Ovary (tissue), 3 donors: ENCODE measurements at regions not wholly inside any gene's neighbourhood (a gene's known extent, or its start where the extent isn't known, plus 50 kb on each side); places are given as distances from the start of the nearest gene placed in this dataset.

Source experiments
- POLR2A ChIP-seq: fragments of 450-650 bp; IDR thresholded peaks from one replicate; pipeline ENCODE4 v1.6.1; 2017; ENCODE audit warnings: antibody characterized with exemption, mild to moderate bottlenecking, moderate library complexity
- TF ChIP-seq, protein P1 (sequence below), 3 donors: fragments of 450-650 bp in 2 of 3; fragments of 200-600 bp in 1 of 3; IDR thresholded peaks; one replicate each; pipeline versions ENCODE4 v1.5.1 to v1.8.0; 2016 to 2022; ENCODE audit warnings: antibody characterized with exemption in 3 of 3, mild to moderate bottlenecking in 1 of 3
- donor health status: DM: no; HTN: no; CAD: no.

DNA sequence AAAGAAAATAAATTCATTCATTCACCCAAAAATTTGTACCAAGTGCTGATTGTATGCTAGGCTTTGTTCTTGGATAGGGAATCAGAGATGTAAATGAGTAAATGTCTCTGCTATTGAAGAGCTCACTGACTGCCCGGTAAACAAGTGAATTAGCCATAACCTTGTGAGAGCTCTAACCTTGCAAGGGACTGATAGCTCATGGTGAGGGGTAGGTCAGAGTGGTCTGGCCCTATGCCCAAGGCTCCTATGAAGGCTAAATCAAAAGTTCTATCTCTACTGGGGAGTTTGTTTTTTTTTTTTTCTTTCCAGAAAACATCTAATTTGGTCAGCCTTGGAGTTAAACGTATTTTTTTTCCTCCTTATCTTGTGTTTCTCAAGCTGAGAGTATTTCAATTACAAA lies 172.8 kb upstream of the CDH11 start:
- TF ChIP-seq, protein P1, sequence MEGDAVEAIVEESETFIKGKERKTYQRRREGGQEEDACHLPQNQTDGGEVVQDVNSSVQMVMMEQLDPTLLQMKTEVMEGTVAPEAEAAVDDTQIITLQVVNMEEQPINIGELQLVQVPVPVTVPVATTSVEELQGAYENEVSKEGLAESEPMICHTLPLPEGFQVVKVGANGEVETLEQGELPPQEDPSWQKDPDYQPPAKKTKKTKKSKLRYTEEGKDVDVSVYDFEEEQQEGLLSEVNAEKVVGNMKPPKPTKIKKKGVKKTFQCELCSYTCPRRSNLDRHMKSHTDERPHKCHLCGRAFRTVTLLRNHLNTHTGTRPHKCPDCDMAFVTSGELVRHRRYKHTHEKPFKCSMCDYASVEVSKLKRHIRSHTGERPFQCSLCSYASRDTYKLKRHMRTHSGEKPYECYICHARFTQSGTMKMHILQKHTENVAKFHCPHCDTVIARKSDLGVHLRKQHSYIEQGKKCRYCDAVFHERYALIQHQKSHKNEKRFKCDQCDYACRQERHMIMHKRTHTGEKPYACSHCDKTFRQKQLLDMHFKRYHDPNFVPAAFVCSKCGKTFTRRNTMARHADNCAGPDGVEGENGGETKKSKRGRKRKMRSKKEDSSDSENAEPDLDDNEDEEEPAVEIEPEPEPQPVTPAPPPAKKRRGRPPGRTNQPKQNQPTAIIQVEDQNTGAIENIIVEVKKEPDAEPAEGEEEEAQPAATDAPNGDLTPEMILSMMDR (IDR thresholded peaks at IDR 0.05): no peak
- TF ChIP-seq POLR2A: no peak
